Stimulated activated CD8-positive, alpha-beta memory T cell treated with anti-CD3 and anti-CD28 coated beads, Interleukin-7, amount 100 ng/mL, for 48 hours (primary cell): ENCODE measurements at regions not wholly inside any gene's neighbourhood (a gene's known extent, or its start where the extent isn't known, plus 50 kb on each side); places are given as distances from the start of the nearest gene placed in this dataset.
"Not testable (repeated sequence)": the region's sequence is repeated elsewhere in the genome, so short reads cannot be mapped to it uniquely, and the experiment has no call there.

Experiments used
- DNase-seq, 2 donors: peaks; one replicate each; pipeline ENCODE4 v3.0.0-alpha.2; 2020; ENCODE audit warnings: low read depth in 1 of 2; ENCODE audit errors: extremely low read depth in 1 of 2

- DNase-seq, result no peak
These were observed 418.2 kb upstream of the ZEB2 start for GRCh38 chr2:144937910-144938709.

GRCh38 chr2:144937066-144937465 is 417.1 kb upstream of the ZEB2 start:
- DNase-seq, result no peak

- DNase-seq, result no peak
These were observed 416.5 kb upstream of the ZEB2 start for GRCh38 chr2:144936442-144936841.

DNA sequence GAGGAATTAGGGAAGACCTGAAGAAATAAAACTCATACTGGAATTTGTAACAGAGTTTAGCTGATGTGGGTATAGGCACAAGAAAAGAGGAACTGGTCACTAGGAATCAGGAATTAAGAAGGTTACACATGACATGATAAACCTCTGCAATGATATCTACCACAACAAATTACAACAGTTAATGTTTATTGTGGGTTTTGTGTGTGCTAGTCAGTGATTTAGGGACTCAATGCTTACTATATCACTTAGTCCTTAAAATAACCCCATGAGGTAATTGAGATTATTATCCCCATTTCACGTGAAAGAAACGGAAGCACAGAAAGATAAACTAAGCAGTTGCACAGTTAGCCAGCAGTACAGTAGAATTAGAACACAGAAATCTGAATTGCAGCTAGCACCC is 415.8 kb upstream of the ZEB2 start:
- DNase-seq, result no peak

DNA sequence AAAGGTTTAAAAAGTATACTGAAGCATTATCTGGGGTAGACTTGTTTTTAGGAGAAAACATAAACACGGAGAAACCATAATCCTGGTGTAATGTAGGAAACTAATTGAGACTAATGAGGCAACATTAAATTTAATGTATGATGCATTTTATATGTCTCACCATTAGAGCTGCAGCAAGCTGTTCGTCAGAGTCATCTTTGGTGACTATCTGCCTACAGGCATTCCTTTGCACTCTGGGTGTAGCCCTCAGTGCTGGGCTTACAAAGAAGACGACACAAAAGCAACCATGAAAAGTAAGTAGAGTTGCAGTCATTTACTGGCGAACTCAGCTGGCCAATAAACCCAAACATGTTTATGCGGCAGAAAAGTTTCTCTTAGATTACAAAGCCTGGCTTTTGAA is 415.3 kb upstream of the ZEB2 start:
- DNase-seq, result no peak

GRCh38 chr2:144931960-144932359 is 412.0 kb upstream of the ZEB2 start:
- no peak for DNase-seq

DNA sequence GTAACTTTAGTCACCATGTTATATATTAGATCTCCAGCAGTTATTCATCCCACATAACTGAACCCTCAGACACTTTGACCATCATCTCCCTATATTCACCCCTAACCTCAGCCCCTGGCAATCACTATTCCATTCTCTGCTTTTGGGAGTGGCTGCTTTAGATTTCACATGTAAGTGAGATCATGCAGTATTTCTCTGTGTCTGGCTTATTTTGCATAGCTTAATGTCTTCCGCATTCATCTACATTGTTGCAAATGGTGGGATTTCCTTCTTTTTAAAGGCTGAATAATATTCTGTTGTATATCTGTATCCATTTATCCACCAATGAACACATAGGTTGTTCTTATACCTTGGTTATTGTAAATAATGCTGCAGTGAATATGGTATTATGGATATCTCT is 411.6 kb upstream of the ZEB2 start:
- no peak for DNase-seq

- no peak for DNase-seq
These were observed 407.5 kb upstream of the ZEB2 start for GRCh38 chr2:144927429-144927828.

DNA sequence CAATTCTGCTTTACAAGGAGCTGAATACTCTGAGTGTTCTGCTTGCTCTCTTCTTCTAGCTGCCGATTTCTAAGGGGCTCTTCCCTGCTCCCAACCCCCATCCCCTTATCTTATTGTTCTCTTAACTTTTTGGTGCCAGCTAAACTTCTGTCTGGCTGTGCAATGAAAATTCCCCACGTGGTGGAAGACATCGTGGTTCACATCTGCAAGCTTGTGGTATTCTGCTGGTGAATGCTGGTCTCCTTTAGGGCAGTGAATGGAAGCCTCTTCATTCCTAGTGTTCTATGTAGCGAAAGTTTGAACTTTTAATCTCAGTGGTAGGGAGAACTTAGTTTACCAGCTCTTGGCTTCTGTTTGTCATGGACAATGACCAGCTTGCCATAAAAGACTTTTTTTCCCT is 406.0 kb upstream of the ZEB2 start:
- DNase-seq, result no peak

DNA sequence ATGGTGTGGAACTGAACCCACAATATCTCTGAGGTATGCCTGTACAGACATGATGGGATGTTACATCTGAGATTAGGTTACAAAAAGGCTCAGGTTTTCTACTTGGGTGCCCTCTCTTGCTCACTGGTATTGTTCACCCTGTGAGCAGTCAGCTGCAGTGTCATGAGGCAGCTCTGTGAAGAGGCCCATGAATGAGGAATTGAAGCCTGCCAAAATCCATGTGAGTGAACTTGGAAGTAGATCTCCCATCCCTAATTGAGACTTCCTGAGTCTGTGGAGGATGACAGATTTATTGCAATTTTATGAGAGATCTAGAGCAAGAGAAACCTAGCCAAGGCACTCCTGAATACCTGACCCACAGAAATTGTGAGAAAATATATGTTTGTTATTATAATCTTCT is 404.9 kb upstream of the ZEB2 start:
- no peak for DNase-seq

- no peak for DNase-seq
These were observed 402.6 kb upstream of the ZEB2 start for GRCh38 chr2:144922519-144922918.

DNA sequence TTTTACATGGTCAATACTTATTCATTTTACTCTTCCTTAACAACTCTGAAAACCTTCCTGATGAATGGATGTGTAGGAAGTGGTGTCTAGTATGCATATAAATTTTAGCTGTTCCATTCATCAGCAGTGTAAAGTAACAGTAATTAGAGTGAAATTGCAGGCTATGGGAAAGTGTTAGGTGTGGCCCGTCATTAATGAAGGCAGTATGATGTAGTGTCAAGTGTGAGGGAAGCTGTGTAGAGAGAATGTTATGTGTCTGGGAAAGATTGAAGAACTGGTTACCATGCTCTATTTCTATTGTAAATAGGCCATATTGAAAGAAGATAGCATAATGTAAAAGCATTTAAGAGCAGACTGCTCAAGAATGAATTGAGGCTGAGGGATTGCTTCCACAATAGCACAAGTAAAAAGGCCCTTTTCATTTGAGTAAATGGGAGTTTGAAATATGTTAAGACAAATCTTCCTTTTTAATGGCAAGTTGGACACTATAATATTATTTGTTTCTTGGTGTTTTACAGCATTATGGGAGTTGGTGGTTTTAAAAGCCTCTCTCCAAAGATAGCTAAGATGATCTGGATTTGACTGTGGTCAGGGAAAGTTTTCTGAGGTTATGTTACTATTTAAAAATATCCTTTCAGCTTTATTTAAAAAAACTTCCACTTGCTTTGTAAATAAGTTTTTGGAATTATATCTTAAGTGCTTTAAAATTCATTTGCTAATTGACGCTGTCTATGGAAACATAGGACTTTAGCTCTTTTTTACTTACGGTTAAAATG is 401.0 kb upstream of the ZEB2 start:
- no peak for DNase-seq

DNA sequence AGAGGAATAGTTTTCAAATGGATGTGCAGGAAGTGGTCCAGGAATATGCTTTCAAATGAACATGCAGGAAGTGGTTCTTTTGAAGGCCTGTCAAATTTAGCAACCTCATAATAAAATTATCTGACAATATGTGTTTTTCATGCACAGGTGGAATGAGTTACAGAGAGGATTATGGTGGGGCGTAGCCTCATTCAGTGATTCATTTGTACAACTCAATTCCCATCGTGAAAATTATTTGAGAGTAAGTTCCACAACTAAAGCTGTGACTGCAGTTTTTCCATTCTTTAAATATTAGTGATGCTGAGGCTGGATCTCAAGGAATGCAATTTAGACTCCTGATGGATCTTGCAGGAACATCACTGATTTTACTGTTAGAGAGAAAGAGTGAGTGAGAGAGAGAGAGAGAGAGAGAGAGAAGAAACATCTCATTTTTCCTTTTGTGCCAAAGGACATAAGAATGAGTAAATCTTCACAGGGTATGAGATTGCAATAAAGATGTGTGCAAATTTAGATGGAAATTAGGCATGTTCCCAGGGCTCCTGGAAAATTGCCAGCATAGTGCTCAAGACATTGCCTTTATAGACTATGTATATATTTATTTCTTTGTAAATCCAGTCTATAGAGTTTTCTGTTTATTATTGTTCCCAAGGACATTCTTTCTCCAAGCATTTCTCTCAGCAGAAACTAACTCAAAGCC is 394.9 kb upstream of the ZEB2 start:
- no peak for DNase-seq

DNA sequence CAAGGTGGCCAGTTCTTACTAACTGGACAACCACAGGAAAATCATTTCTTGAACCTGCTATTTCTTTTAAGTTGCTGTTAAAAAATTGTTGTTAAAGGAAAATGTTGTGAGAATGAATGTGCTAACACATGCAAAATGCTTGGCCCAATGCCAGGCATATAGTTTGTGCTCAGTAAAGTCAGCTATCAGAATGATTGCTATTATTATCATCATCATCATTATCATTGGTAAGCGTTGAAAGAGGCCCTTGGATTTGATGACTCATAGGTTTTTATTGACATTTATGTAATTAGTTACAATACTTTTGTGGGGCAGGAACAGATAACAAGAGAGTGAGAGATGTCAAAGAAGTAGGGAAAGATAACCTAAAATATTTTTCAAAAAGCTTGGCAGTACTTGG is 394.2 kb upstream of the ZEB2 start:
- no peak for DNase-seq

- DNase-seq, result no peak
These were observed 392.3 kb upstream of the ZEB2 start for GRCh38 chr2:144912206-144912605.

- DNase-seq, result no peak
These were observed 386.0 kb upstream of the ZEB2 start for GRCh38 chr2:144905956-144906355.

- DNase-seq, result no peak
These were observed 384.7 kb upstream of the ZEB2 start for GRCh38 chr2:144904612-144905011.

DNA sequence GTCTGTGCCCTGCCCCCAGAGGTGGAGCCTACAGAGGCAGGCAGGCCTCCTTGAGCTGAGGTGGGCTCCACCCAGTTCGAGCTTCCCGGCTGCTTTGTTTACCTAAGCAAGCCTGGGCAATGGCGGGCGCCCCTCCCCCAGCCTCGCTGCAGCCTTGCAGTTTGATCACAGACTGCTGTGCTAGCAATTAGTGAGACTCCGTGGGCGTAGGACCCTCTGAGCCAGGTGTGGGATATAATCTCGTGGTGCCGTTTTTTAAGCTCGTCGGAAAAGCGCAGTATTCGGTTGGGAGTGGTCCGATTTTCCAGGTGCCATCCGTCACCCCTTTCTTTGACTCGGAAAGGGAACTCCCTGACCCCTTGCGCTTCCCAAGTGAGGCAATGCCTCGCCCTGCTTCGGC is 383.1 kb upstream of the ZEB2 start:
- not testable (repeated sequence) for DNase-seq

DNA sequence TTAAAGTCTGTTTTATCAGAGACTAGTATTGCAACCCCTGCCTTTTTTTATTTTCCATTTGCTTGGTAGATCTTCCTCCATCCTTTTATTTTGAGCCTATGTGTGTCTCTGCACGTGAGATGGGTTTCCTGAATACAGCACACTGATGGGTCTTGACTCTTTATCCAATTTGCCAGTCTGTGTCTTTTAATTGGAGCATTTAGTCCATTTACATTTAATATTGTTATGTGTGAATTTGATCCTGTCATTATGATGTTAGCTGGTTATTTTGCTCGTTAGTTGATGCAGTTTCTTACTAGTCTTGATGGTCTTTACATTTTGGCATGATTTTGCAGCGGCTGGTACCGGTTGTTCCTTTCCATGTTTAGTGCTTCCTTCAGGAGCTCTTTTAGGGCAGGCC is 381.5 kb upstream of the ZEB2 start:
- not testable (repeated sequence) for DNase-seq

- DNase-seq, result no peak
These were observed 376.4 kb upstream of the ZEB2 start for GRCh38 chr2:144896341-144896740.
